SK-N-SH treated with all-trans-retinoic acid at 6 μM for 48 hours (cell line): ENCODE measurements at regions not wholly inside any gene's neighbourhood (a gene's known extent, or its start where the extent isn't known, plus 50 kb on each side); places are given as distances from the start of the nearest gene placed in this dataset.

ENCODE experiments used
- ATAC-seq: fragments of 200-7000 bp; cut with Tn5 transposase; 3 replicates; pipeline ENCODE4 v1.9.1; 2020; ENCODE audit warnings: mild to moderate bottlenecking, moderate library complexity
- BACH2 ChIP-seq: fragments of 250-450 bp; sonication (Bioruptor Pico); IDR thresholded peaks from 2 replicates; pipeline ENCODE4 v1.9.0; 2021; ENCODE audit warnings: mild to moderate bottlenecking, borderline replicate concordance
- CREB5 ChIP-seq: fragments of 250-450 bp; sonication (Bioruptor Pico); IDR thresholded peaks from 2 replicates; pipeline ENCODE4 v1.5.1; 2020; ENCODE audit warnings: low read depth, mild to moderate bottlenecking, moderate library complexity
- CSDC2 ChIP-seq: fragments of 250-450 bp; sonication (Bioruptor Pico); IDR thresholded peaks from 2 replicates; pipeline ENCODE4 v1.5.0; 2020; ENCODE audit warnings: mild to moderate bottlenecking, moderate library complexity
- CSRNP3 ChIP-seq: fragments of 250-450 bp; sonication (Bioruptor Pico); IDR thresholded peaks from 2 replicates; pipeline ENCODE4 v1.5.1; 2021; ENCODE audit warnings: mild to moderate bottlenecking, moderate library complexity
- ESRRG ChIP-seq: fragments of 250-450 bp; sonication (Bioruptor Pico); IDR thresholded peaks from 2 replicates; pipeline ENCODE4 v1.6.1; 2021; ENCODE audit warnings: mild to moderate bottlenecking
- GLIS3 ChIP-seq: fragments of 250-450 bp; sonication (Bioruptor Pico); IDR thresholded peaks from 2 replicates; pipeline ENCODE4 v1.5.0; 2020; ENCODE audit warnings: mild to moderate bottlenecking, moderate library complexity
- ISL1 ChIP-seq: fragments of 250-450 bp; sonication (Bioruptor Pico); IDR thresholded peaks from 2 replicates; pipeline ENCODE4 v2.1.2; 2022; ENCODE audit warnings: mild to moderate bottlenecking, moderate library complexity
- OSR1 ChIP-seq: fragments of 250-450 bp; sonication (Bioruptor Pico); IDR thresholded peaks from 2 replicates; pipeline ENCODE4 v1.8.0; 2022; ENCODE audit warnings: moderate library complexity, mild to moderate bottlenecking, inconsistent platforms
- PATZ1 ChIP-seq: fragments of 250-450 bp; sonication (Bioruptor Pico); IDR thresholded peaks from 2 replicates; pipeline ENCODE4 v1.8.0; 2020; ENCODE audit warnings: mild to moderate bottlenecking, moderate library complexity, borderline replicate concordance
- POU6F1 ChIP-seq: fragments of 250-450 bp; sonication (Bioruptor Pico); IDR thresholded peaks from 2 replicates; pipeline ENCODE4 v1.8.0; 2021; ENCODE audit warnings: low read depth, mild to moderate bottlenecking, moderate library complexity, borderline replicate concordance
- PPARA ChIP-seq: fragments of 250-450 bp; sonication (Bioruptor Pico); IDR thresholded peaks from 2 replicates; pipeline ENCODE4 v1.5.0; 2020; ENCODE audit warnings: mild to moderate bottlenecking, borderline replicate concordance
- RARB ChIP-seq: fragments of 250-450 bp; sonication (Bioruptor Pico); IDR thresholded peaks from 2 replicates; pipeline ENCODE4 v1.8.0; 2021; ENCODE audit warnings: mild to moderate bottlenecking, moderate library complexity
- SNAI2 ChIP-seq: fragments of 250-450 bp; sonication (Bioruptor Pico); IDR thresholded peaks from 2 replicates; pipeline ENCODE4 v1.5.0; 2020; ENCODE audit warnings: mild to moderate bottlenecking, moderate library complexity
- TCF4 ChIP-seq: fragments of 250-450 bp; sonication (Bioruptor Pico); IDR thresholded peaks from 2 replicates; pipeline ENCODE4 v1.8.0; 2021; ENCODE audit warnings: mild to moderate bottlenecking, moderate library complexity, borderline replicate concordance
- TOX ChIP-seq: fragments of 250-450 bp; sonication (Bioruptor Pico); IDR thresholded peaks from 2 replicates; pipeline ENCODE4 v1.8.0; 2021; ENCODE audit warnings: mild to moderate bottlenecking, moderate library complexity, borderline replicate concordance
- TSHZ2 ChIP-seq: fragments of 250-450 bp; sonication (Bioruptor Pico); IDR thresholded peaks from 2 replicates; pipeline ENCODE4 v1.5.0; 2020; ENCODE audit warnings: mild to moderate bottlenecking, moderate library complexity
- ZC3H10 ChIP-seq: fragments of 250-450 bp; sonication (Bioruptor Pico); IDR thresholded peaks from 2 replicates; pipeline ENCODE4 v1.5.1; 2021; ENCODE audit warnings: mild to moderate bottlenecking, moderate library complexity
- ZFP3 ChIP-seq: fragments of 250-450 bp; sonication (Bioruptor Pico); IDR thresholded peaks from 2 replicates; pipeline ENCODE4 v1.5.0; 2020; ENCODE audit warnings: mild to moderate bottlenecking, moderate library complexity
- ZNF565 ChIP-seq: fragments of 450-650 bp; formaldehyde crosslinking; conservative IDR thresholded peaks from 2 replicates; pipeline ENCODE4 v1.5.0; 2020; ENCODE audit warnings: low read depth, mild to moderate bottlenecking, moderate library complexity
- ZNF8 ChIP-seq: fragments of 450-650 bp; formaldehyde crosslinking; IDR thresholded peaks from 2 replicates; pipeline ENCODE4 v1.5.0; 2020; ENCODE audit warnings: mild to moderate bottlenecking, moderate library complexity

- TF ChIP-seq TOX (CRISPR knock-in tag) (no peak), BACH2 (CRISPR knock-in tag) (no peak), ESRRG (CRISPR knock-in tag) (no peak)
- TF ChIP-seq, all 23 proteins: peak for 0
- ATAC-seq: peak; percentile 14; the same call in 2 of the 3 replicates
Observed at GRCh38 chr5:42951293-42951840, 88.8 kb downstream of the ANXA2R start.

GRCh38 chr5:42950456-42951292 is 89.4 kb downstream of the ANXA2R start:
- TF ChIP-seq GLIS3 (CRISPR knock-in tag) (no peak), CSRNP3 (CRISPR knock-in tag) (no peak), ISL1 (CRISPR knock-in tag) (no peak), BACH2 (CRISPR knock-in tag) (no peak), ESRRG (CRISPR knock-in tag) (no peak), PATZ1 (CRISPR knock-in tag) (no peak), ZFP3 (CRISPR knock-in tag) (no peak), ZNF565 (no peak)
- ATAC-seq: peak; percentile 81

GRCh38 chr5:42950116-42950455 is 90.0 kb downstream of the ANXA2R start:
- no peak for ATAC-seq
- TF ChIP-seq TOX (CRISPR knock-in tag) (no peak), SNAI2 (CRISPR knock-in tag) (no peak), ZNF8 (CRISPR knock-in tag) (no peak), CSRNP3 (CRISPR knock-in tag) (no peak), RARB (no peak), ISL1 (CRISPR knock-in tag) (no peak)
- TF ChIP-seq, all 23 proteins: peak for 0

- ATAC-seq: peak; percentile 66
- no peak for TF ChIP-seq ZC3H10
- no peak for TF ChIP-seq TOX (CRISPR knock-in tag)
- TF ChIP-seq PPARA (CRISPR knock-in tag): no peak
- no peak for TF ChIP-seq GLIS3 (CRISPR knock-in tag)
- TF ChIP-seq ZNF565: no peak
- no peak for TF ChIP-seq OSR1 (CRISPR knock-in tag)
- no peak for TF ChIP-seq ISL1 (CRISPR knock-in tag)
- no peak for TF ChIP-seq ZNF8 (CRISPR knock-in tag)
- no peak for TF ChIP-seq POU6F1
- TF ChIP-seq BACH2 (CRISPR knock-in tag): no peak
- TF ChIP-seq CSDC2: no peak
- TF ChIP-seq TSHZ2: no peak
- TF ChIP-seq CREB5: no peak
- TF ChIP-seq SNAI2 (CRISPR knock-in tag): no peak
- no peak for TF ChIP-seq ESRRG (CRISPR knock-in tag)
- TF ChIP-seq TCF4 (CRISPR knock-in tag): no peak
- no peak for TF ChIP-seq CSRNP3 (CRISPR knock-in tag)
Observed at GRCh38 chr5:42949348-42950115, 90.6 kb downstream of the ANXA2R start.
